ENCODE measurements at regions not wholly inside any gene's neighbourhood (a gene's known extent, or its start where the extent isn't known, plus 50 kb on each side); places are given as distances from the start of the nearest gene placed in this dataset.

GRCh38 chr2:176468457-176469113, 199.3 kb downstream of the MTX2 start:
- DNase-seq (ENCODE audit: low read depth) = no peak

- no peak for DNase-seq (ENCODE audit: low read depth)
These were observed 201.5 kb downstream of the MTX2 start for GRCh38 chr2:176470713-176471112.

GRCh38 chr2:176471949-176472348, 202.7 kb downstream of the MTX2 start:
- no peak for DNase-seq (ENCODE audit: low read depth)

GRCh38 chr2:176473177-176473576, 203.9 kb downstream of the MTX2 start:
- DNase-seq (ENCODE audit: low read depth) = peak; percentile 48

GRCh38 chr2:176473851-176474250, 204.6 kb downstream of the MTX2 start:
- DNase-seq (ENCODE audit: low read depth) = no peak

- no peak for DNase-seq (ENCODE audit: low read depth)
These were observed 208.1 kb downstream of the MTX2 start for GRCh38 chr2:176477336-176477735.

- no peak for DNase-seq (ENCODE audit: low read depth)
These were observed 210.7 kb downstream of the MTX2 start for GRCh38 chr2:176479961-176480360.

GRCh38 chr2:176482107-176482506, 212.9 kb downstream of the MTX2 start:
- no peak for DNase-seq (ENCODE audit: low read depth)

GRCh38 chr2:176483476-176483875, 214.2 kb downstream of the MTX2 start:
- no peak for DNase-seq (ENCODE audit: low read depth)

GRCh38 chr2:176483901-176484568, 214.8 kb downstream of the MTX2 start:
- peak; percentile 34 for DNase-seq (ENCODE audit: low read depth)

GRCh38 chr2:176484838-176485237, 215.6 kb downstream of the MTX2 start:
- DNase-seq (ENCODE audit: low read depth) = no peak

- DNase-seq (ENCODE audit: low read depth) = no peak
These were observed 219.2 kb downstream of the MTX2 start for GRCh38 chr2:176488431-176488830.

GRCh38 chr2:176490061-176490861, 221.0 kb downstream of the MTX2 start:
- peak; percentile 51 for DNase-seq (ENCODE audit: low read depth)

- peak; percentile 97 for DNase-seq (ENCODE audit: low read depth)
These were observed 222.1 kb downstream of the MTX2 start for GRCh38 chr2:176491172-176491904.

GRCh38 chr2:176492583-176492982, 223.3 kb downstream of the MTX2 start:
- DNase-seq (ENCODE audit: low read depth) = no peak

GRCh38 chr2:176493226-176493825, 224.1 kb downstream of the MTX2 start:
- DNase-seq (ENCODE audit: low read depth) = no peak

- no peak for DNase-seq (ENCODE audit: low read depth)
These were observed 224.7 kb downstream of the MTX2 start for GRCh38 chr2:176493909-176494308.

GRCh38 chr2:176494949-176495353, 225.7 kb downstream of the MTX2 start:
- peak; percentile 20 for DNase-seq (ENCODE audit: low read depth)

- DNase-seq (ENCODE audit: low read depth) = no peak
These were observed 226.6 kb downstream of the MTX2 start for GRCh38 chr2:176495826-176496225.

- no peak for DNase-seq (ENCODE audit: low read depth)
These were observed 227.5 kb downstream of the MTX2 start for GRCh38 chr2:176496761-176497160.

GRCh38 chr2:176500901-176501300, 231.7 kb downstream of the MTX2 start:
- DNase-seq (ENCODE audit: low read depth) = no peak

- DNase-seq (ENCODE audit: low read depth) = no peak
These were observed 232.4 kb downstream of the MTX2 start for GRCh38 chr2:176501617-176502016.

Data from Daoy (cell line).